ENCODE measurements at regions not wholly inside any gene's neighbourhood (a gene's known extent, or its start where the extent isn't known, plus 50 kb on each side); places are given as distances from the start of the nearest gene placed in this dataset.

DNA sequence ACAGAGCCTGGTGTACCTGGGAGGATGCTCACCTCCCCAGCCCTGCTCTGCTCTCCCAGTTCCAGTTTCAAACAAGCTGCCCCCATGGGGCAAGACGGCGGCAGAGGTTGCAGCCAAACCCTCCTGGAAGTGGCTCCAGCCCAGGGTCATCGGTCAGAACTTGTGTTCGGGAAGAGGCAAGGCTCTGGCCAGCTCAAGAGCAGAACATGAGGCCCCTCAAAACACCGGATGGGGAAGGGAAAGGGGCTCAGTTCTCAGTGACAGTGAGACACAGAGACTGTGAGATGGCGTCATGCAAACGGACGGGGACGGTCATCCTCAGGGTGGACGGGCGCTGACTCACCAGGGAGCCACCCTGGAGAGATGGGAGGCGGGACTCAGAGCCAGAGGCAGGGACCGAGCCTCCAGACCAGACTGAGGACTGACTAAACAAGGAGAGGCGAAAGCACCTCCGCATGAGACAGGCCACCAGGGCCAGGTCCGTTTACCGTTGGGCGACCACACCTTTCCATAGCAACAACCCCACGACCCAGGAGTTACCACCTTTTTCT is 63.9 kb upstream of the GALNT9 start:
- TF ChIP-seq POLR2A (IDR thresholded peaks at IDR 0.05; ENCODE audit: low read length): no peak
- no peak for TF ChIP-seq GATA1 (IDR thresholded peaks at IDR 0.05; ENCODE audit: low read depth, low read length)

Data from erythroblast (primary cell).